A549 (cell line): ENCODE measurements at regions not wholly inside any gene's neighbourhood (a gene's known extent, or its start where the extent isn't known, plus 50 kb on each side); places are given as distances from the start of the nearest gene placed in this dataset.

Experiments used
- ATAC-seq, 2 experiments: fragments of 200-7000 bp in 1 of 2; fragments of >200 bp in 1 of 2; cut with Nextera tagmentation in 1 of 2; cut with Tn5 transposase in 1 of 2; 3 replicates each; pipeline versions ENCODE4 v1.8.0 to v1.9.1; 2018 to 2020; ENCODE audit warnings: mild to moderate bottlenecking in 1 of 2, moderate library complexity in 1 of 2
- CTCF ChIA-PET: fragments of 300-600 bp; sonication (Branson Sonifier 250); formaldehyde crosslinking; extraction: SDS; loops from one replicate; lab custom pipeline; 2021; ENCODE audit warnings: antibody characterized with exemption, inconsistent platforms; lab: Yijun Ruan, JAX
- POLR2A ChIA-PET: fragments of 350-600 bp; formaldehyde crosslinking; extraction: SDS; loops from one replicate; lab custom pipeline; 2021; ENCODE audit warnings: antibody characterized with exemption, inconsistent platforms; lab: Yijun Ruan, JAX
- DNase-seq, 2 experiments: peaks; one replicate each; pipeline versions ENCODE4 v3.0.0 to v3.0.0-alpha.2; 2011 to 2016; ENCODE audit warnings: low read depth in 1 of 2, low spot score in 1 of 2
- FAIRE-seq: peaks from 2 replicates; lab custom pipeline; 2011; peaks lifted over from hg19 to GRCh38; lab: Jason Lieb, UNC
- H3K27ac ChIP-seq, 2 experiments: fragments of >200 bp; sonication (Bioruptor Twin); formaldehyde crosslinking; 3 replicates each; pipeline ENCODE4 v1.5.1; 2016 to 2017
- H3K4me1 ChIP-seq: fragments of >200 bp; sonication (Bioruptor Twin); formaldehyde crosslinking; 3 replicates; pipeline ENCODE4 v1.6.1; 2016
- H3K4me2 ChIP-seq: fragments of >200 bp; sonication (Bioruptor Twin); formaldehyde crosslinking; 3 replicates; pipeline ENCODE4 v1.6.1; 2016
- H3K4me3 ChIP-seq: fragments of >200 bp; sonication (Bioruptor Twin); formaldehyde crosslinking; 3 replicates; pipeline ENCODE4 v1.5.1; 2016
- H3K9me3 ChIP-seq: fragments of >200 bp; sonication (Bioruptor Twin); formaldehyde crosslinking; 3 replicates; pipeline ENCODE4 v1.6.1; 2016
- E2F6 ChIP-seq: IDR thresholded peaks from 2 replicates; pipeline ENCODE4 v1.6.1; 2012; ENCODE audit warnings: low read depth, borderline replicate concordance
- EHMT2 ChIP-seq: fragments of 200-600 bp; sonication (generic); IDR thresholded peaks from 2 replicates; pipeline ENCODE4 v1.6.1; 2016; ENCODE audit warnings: antibody characterized with exemption, low read depth, mild to moderate bottlenecking, moderate library complexity
- ELK1 ChIP-seq: fragments of 150-350 bp; IDR thresholded peaks from 2 replicates; pipeline ENCODE4 v1.6.1; 2014; ENCODE audit warnings: low read depth, mild to moderate bottlenecking, low read length
- GATA3 ChIP-seq: IDR thresholded peaks from 2 replicates; pipeline ENCODE4 v1.6.1; 2012; ENCODE audit warnings: borderline replicate concordance
- HES2 ChIP-seq: fragments of >200 bp; sonication (Bioruptor Twin); formaldehyde crosslinking; IDR thresholded peaks from 2 replicates; pipeline ENCODE4 v1.6.1; 2016
- HOXB13 ChIP-seq: fragments of 250-450 bp; sonication (Bioruptor Pico); IDR thresholded peaks from 2 replicates; pipeline ENCODE4 v1.5.0; 2020; ENCODE audit warnings: low read depth, mild to moderate bottlenecking, moderate library complexity
- HOXB5 ChIP-seq: fragments of 250-450 bp; sonication (Bioruptor Pico); IDR thresholded peaks from 2 replicates; pipeline ENCODE4 v1.5.0; 2020; ENCODE audit warnings: mild to moderate bottlenecking, moderate library complexity
- JUN ChIP-seq, 2 experiments: fragments of >200 bp; sonication (Bioruptor Twin); formaldehyde crosslinking; IDR thresholded peaks; 2 replicates in 1 of 2; 3 replicates in 1 of 2; pipeline ENCODE4 v1.6.1; 2016 to 2017
- NFE2L2 ChIP-seq: fragments of 150-350 bp; conservative IDR thresholded peaks from 2 replicates; pipeline ENCODE4 v1.6.1; 2014; ENCODE audit warnings: low read length
- NPAS2 ChIP-seq: fragments of 250-450 bp; sonication (Bioruptor Pico); IDR thresholded peaks from 2 replicates; pipeline ENCODE4 v1.8.0; 2022; ENCODE audit warnings: mild to moderate bottlenecking, moderate library complexity, borderline replicate concordance
- POLR2A ChIP-seq: IDR thresholded peaks from 2 replicates; pipeline ENCODE4 v1.6.1; 2012; ENCODE audit warnings: mild to moderate bottlenecking, low read length
- USF2 ChIP-seq: fragments of 450-650 bp; IDR thresholded peaks from 2 replicates; pipeline ENCODE4 v1.6.1; 2014; ENCODE audit warnings: antibody characterized with exemption
- ZNF302 ChIP-seq: fragments of 250-450 bp; sonication (Bioruptor Pico); IDR thresholded peaks from 2 replicates; pipeline ENCODE4 v1.9.0; 2021; ENCODE audit warnings: inconsistent platforms, mild to moderate bottlenecking, moderate library complexity
- WGBS: methylation state at CpG from one replicate; pipeline ENCODE4 v1.1.6; 2017; ENCODE audit errors: missing lambda C conversion rate; 5-methylcytosine and 5-hydroxymethylcytosine counted together
- TF ChIP-seq, protein P1 (sequence below): fragments of 250-450 bp; sonication (Bioruptor Pico); IDR thresholded peaks from 2 replicates; pipeline ENCODE4 v1.5.0; 2021; ENCODE audit warnings: mild to moderate bottlenecking, moderate library complexity, borderline replicate concordance
- TF ChIP-seq, protein P2 (sequence below): fragments of >200 bp; sonication (Bioruptor Twin); formaldehyde crosslinking; IDR thresholded peaks from 3 replicates; pipeline ENCODE4 v1.6.1; 2016

DNA sequence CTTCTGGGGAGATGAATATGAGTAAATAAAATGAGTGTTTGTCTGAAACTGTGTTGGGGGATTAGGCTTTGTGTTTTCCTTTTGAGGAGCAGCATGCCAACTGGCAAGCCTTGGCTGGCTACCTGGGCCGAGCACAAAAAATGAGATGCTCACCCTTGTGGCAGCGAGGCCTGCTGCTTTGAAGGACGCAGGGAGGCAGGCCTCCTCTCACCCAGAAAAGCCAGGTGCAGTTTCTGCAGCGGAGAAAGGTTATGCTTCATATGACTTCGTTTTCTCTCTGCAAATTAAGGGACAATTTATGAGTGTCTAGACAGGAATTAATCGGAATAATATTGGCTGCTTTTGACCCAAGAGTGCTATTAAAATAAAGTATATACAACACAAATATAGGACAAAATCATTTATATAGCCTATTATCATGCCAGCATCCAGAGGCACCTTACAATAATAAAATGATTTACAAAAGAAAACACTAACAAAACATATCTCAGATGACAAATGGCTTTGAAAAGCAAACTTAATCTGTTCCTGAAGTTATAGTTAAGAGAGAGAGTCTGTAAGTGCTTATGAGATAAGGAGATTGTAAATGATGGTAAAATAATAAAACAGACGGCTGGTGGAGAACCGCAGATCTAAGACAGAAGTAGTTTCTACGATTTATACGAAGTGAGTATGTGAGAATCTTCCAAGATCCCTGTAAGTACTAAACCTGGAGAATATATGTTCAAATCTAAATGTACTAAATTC lies 682.8 kb upstream of the NR2F2 start:
- Histone ChIP-seq H3K9me3 (no peaks in the 10 kb centered on the region), H3K27ac (no peak overlapping the region), H3K4me3 (no peak overlapping the region), H3K4me2 (no peak overlapping the region), H3K4me1 (no peaks in the 10 kb centered on the region)
- POLR2A ChIA-PET, result no interaction called here
- no peak for TF ChIP-seq E2F6
- no peak for ATAC-seq
- CTCF ChIA-PET, result interaction anchor here (0.6 kb wide), 1 partner anchor 680 kb away, joined by 3 read pairs; no protein-coding TSS in a partner anchor
- no peak for FAIRE-seq
- 52% methylated on average over 10 of the region's 10 CpGs for WGBS
- DNase-seq, result no peak

- FAIRE-seq (no peak), ATAC-seq (no peak), DNase-seq (no peak)
- CTCF ChIA-PET, result interaction anchor here (0.6 kb wide), 1 partner anchor 1592 kb away, joined by 3 read pairs; no protein-coding TSS in a partner anchor
- POLR2A ChIA-PET, result no interaction called here
- H3K9me3 ChIP-seq, result no peaks in the 10 kb centered on the region
- H3K4me3 ChIP-seq, result no peak overlapping the region
- WGBS, result 74% methylated on average over 8 of the region's 8 CpGs
- TF ChIP-seq JUN (IDR thresholded peaks at IDR 0.05), result no peak
- H3K27ac ChIP-seq, result no peak overlapping the region
- no peak overlapping the region for H3K4me2 ChIP-seq
- H3K4me1 ChIP-seq, result no peaks in the 10 kb centered on the region
Measured at GRCh38 chr15:95653361-95653805, 677.1 kb upstream of the NR2F2 start.

- FAIRE-seq, result peak; percentile 7
- WGBS, result 28% methylated on average over 4 of the region's 4 CpGs
- H3K4me3 ChIP-seq, result no peak overlapping the region
- TF ChIP-seq NFE2L2, result no peak
- TF ChIP-seq JUN (IDR thresholded peaks at IDR 0.05), result no peak
- no peak for TF ChIP-seq GATA3
- no peak for TF ChIP-seq USF2
- TF ChIP-seq, protein P1, sequence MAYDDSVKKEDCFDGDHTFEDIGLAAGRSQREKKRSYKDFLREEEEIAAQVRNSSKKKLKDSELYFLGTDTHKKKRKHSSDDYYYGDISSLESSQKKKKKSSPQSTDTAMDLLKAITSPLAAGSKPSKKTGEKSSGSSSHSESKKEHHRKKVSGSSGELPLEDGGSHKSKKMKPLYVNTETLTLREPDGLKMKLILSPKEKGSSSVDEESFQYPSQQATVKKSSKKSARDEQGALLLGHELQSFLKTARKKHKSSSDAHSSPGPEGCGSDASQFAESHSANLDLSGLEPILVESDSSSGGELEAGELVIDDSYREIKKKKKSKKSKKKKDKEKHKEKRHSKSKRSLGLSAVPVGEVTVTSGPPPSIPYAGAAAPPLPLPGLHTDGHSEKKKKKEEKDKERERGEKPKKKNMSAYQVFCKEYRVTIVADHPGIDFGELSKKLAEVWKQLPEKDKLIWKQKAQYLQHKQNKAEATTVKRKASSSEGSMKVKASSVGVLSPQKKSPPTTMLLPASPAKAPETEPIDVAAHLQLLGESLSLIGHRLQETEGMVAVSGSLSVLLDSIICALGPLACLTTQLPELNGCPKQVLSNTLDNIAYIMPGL, result no peak
- TF ChIP-seq NPAS2 (CRISPR knock-in tag), result no peak
- no peak for TF ChIP-seq HOXB13
- TF ChIP-seq E2F6, result no peak
- TF ChIP-seq, protein P2, sequence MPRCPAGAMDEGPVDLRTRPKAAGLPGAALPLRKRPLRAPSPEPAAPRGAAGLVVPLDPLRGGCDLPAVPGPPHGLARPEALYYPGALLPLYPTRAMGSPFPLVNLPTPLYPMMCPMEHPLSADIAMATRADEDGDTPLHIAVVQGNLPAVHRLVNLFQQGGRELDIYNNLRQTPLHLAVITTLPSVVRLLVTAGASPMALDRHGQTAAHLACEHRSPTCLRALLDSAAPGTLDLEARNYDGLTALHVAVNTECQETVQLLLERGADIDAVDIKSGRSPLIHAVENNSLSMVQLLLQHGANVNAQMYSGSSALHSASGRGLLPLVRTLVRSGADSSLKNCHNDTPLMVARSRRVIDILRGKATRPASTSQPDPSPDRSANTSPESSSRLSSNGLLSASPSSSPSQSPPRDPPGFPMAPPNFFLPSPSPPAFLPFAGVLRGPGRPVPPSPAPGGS, result no peak
- TF ChIP-seq EHMT2, result no peak
- TF ChIP-seq POLR2A, result no peak
- no peak for TF ChIP-seq ELK1
- TF ChIP-seq ZNF302 (CRISPR knock-in tag), result no peak
- no peak for TF ChIP-seq HOXB5 (CRISPR knock-in tag)
- TF ChIP-seq HES2, result no peak
- no peak for DNase-seq
- ChIA-PET POLR2A (no interaction called here), CTCF (no interaction called here)
- no peaks in the 10 kb centered on the region for H3K4me1 ChIP-seq
- no peak overlapping the region for H3K27ac ChIP-seq
- no peaks in the 10 kb centered on the region for H3K9me3 ChIP-seq
- ATAC-seq, result no peak
- H3K4me2 ChIP-seq, result no peak overlapping the region
Measured at GRCh38 chr15:95655089-95655607, 675.4 kb upstream of the NR2F2 start.
